HEK293 (cell line): ENCODE measurements at regions not wholly inside any gene's neighbourhood (a gene's known extent, or its start where the extent isn't known, plus 50 kb on each side); places are given as distances from the start of the nearest gene placed in this dataset.

Experiments
- CTCF ChIA-PET: fragments of 350-600 bp; formaldehyde crosslinking; extraction: SDS; loops from one replicate; lab custom pipeline; 2021; ENCODE audit warnings: antibody characterized with exemption; lab: Yijun Ruan, JAX
- POLR2A ChIA-PET: fragments of 300-600 bp; formaldehyde crosslinking; extraction: SDS; loops from one replicate; lab custom pipeline; 2020; ENCODE audit warnings: antibody characterized with exemption, inconsistent platforms; lab: Yijun Ruan, JAX
- H3K27ac ChIP-seq: fragments of 200-500 bp; sonication (Bioruptor generic); 2 replicates; pipeline ENCODE4 v1.5.1; 2014; ENCODE audit warnings: low read depth, low read length, control low read depth, inconsistent platforms; ENCODE audit errors: extremely low read depth
- H3K36me3 ChIP-seq, 2 experiments: fragments of 200-500 bp in 1 of 2; sonication (Bioruptor generic) in 1 of 2; 1 replicate in 1 of 2; 2 replicates in 1 of 2; pipeline ENCODE4 v1.5.1; 2014 to 2017; ENCODE audit warnings: inconsistent platforms in 2 of 2, low read length in 2 of 2; ENCODE audit not compliant: control insufficient read depth in 2 of 2, insufficient read depth in 1 of 2
- H3K4me1 ChIP-seq: fragments of 200-500 bp; sonication (Bioruptor generic); 2 replicates; pipeline ENCODE4 v1.5.1; 2014; ENCODE audit warnings: mild to moderate bottlenecking, low read length, inconsistent platforms; ENCODE audit not compliant: control insufficient read depth, insufficient read depth
- H3K4me3 ChIP-seq: 2 replicates; pipeline ENCODE4 v1.5.1; 2011; ENCODE audit warnings: low read depth, mild to moderate bottlenecking, control low read depth, low read length, moderate library complexity
- H3K9me3 ChIP-seq: fragments of 200-500 bp; sonication (Bioruptor generic); 2 replicates; pipeline ENCODE4 v1.5.1; 2014; ENCODE audit warnings: low read depth, low read length, inconsistent platforms; ENCODE audit not compliant: control insufficient read depth, insufficient read depth
- BCL11A ChIP-seq: fragments of 450-650 bp; formaldehyde crosslinking; IDR thresholded peaks from 2 replicates; pipeline ENCODE4 v1.5.1; 2016; ENCODE audit warnings: low read depth, missing biosample characterization, missing genetic modification characterization
- GLI4 ChIP-seq: fragments of 450-650 bp; formaldehyde crosslinking; IDR thresholded peaks from 2 replicates; pipeline ENCODE4 v1.5.1; 2016; ENCODE audit warnings: missing biosample characterization, missing genetic modification characterization
- KLF10 ChIP-seq: fragments of 450-650 bp; IDR thresholded peaks from 2 replicates; pipeline ENCODE4 v1.5.1; 2018; ENCODE audit warnings: missing biosample characterization, mild to moderate bottlenecking, missing genetic modification characterization
- OVOL3 ChIP-seq: fragments of 450-650 bp; formaldehyde crosslinking; IDR thresholded peaks from 2 replicates; pipeline ENCODE4 v1.5.1; 2016; ENCODE audit warnings: missing biosample characterization, missing genetic modification characterization
- WT1 ChIP-seq: fragments of 450-650 bp; formaldehyde crosslinking; IDR thresholded peaks from 2 replicates; pipeline ENCODE4 v1.5.1; 2016; ENCODE audit warnings: missing biosample characterization, missing genetic modification characterization
- ZBTB8A ChIP-seq: fragments of 450-650 bp; formaldehyde crosslinking; IDR thresholded peaks from 2 replicates; pipeline ENCODE4 v1.5.1; 2016; ENCODE audit warnings: missing biosample characterization, missing genetic modification characterization
- ZEB2 ChIP-seq: fragments of 450-650 bp; formaldehyde crosslinking; IDR thresholded peaks from 2 replicates; pipeline ENCODE4 v1.5.1; 2016; ENCODE audit warnings: missing biosample characterization, missing genetic modification characterization
- ZNF140 ChIP-seq: fragments of 450-650 bp; formaldehyde crosslinking; IDR thresholded peaks from 2 replicates; pipeline ENCODE4 v1.5.1; 2016; ENCODE audit warnings: missing biosample characterization, missing genetic modification characterization
- ZNF175 ChIP-seq: fragments of 450-650 bp; formaldehyde crosslinking; IDR thresholded peaks from 2 replicates; pipeline ENCODE4 v1.5.1; 2016; ENCODE audit warnings: missing biosample characterization, missing genetic modification characterization
- ZNF19 ChIP-seq: fragments of 450-650 bp; formaldehyde crosslinking; IDR thresholded peaks from 2 replicates; pipeline ENCODE4; 2016; ENCODE audit warnings: missing biosample characterization, missing genetic modification characterization, low read depth
- ZNF202 ChIP-seq: fragments of 450-650 bp; formaldehyde crosslinking; IDR thresholded peaks from 2 replicates; pipeline ENCODE4 v1.5.1; 2016; ENCODE audit warnings: missing biosample characterization, missing genetic modification characterization, borderline replicate concordance
- ZNF341 ChIP-seq: fragments of 450-650 bp; formaldehyde crosslinking; IDR thresholded peaks from 2 replicates; pipeline ENCODE4; 2016; ENCODE audit warnings: low read depth, missing biosample characterization, missing genetic modification characterization
- ZNF366 ChIP-seq: fragments of 450-650 bp; formaldehyde crosslinking; conservative IDR thresholded peaks from 2 replicates; pipeline ENCODE4 v1.5.1; 2016; ENCODE audit warnings: missing biosample characterization, missing genetic modification characterization
- ZNF416 ChIP-seq: fragments of 450-650 bp; formaldehyde crosslinking; IDR thresholded peaks from 2 replicates; pipeline ENCODE4 v1.5.1; 2016; ENCODE audit warnings: missing biosample characterization, missing genetic modification characterization
- ZNF423 ChIP-seq: fragments of 450-650 bp; formaldehyde crosslinking; IDR thresholded peaks from 2 replicates; pipeline ENCODE4 v1.5.1; 2016; ENCODE audit warnings: missing biosample characterization, missing genetic modification characterization
- ZNF530 ChIP-seq: fragments of 450-650 bp; formaldehyde crosslinking; IDR thresholded peaks from 2 replicates; pipeline ENCODE4 v1.5.1; 2016; ENCODE audit warnings: low read depth, missing biosample characterization, missing genetic modification characterization
- ZNF544 ChIP-seq: fragments of 450-650 bp; formaldehyde crosslinking; IDR thresholded peaks from 2 replicates; pipeline ENCODE4 v1.5.0; 2017; ENCODE audit warnings: missing biosample characterization, missing genetic modification characterization
- ZNF830 ChIP-seq: fragments of 450-650 bp; IDR thresholded peaks from 2 replicates; pipeline ENCODE4 v1.5.0; 2018; ENCODE audit warnings: missing biosample characterization, missing genetic modification characterization, low read depth, mild to moderate bottlenecking, moderate library complexity
- TF ChIP-seq, protein P1 (sequence below): fragments of 450-650 bp; formaldehyde crosslinking; IDR thresholded peaks from 2 replicates; pipeline ENCODE4 v1.5.1; 2016; ENCODE audit warnings: missing biosample characterization, missing genetic modification characterization
- TF ChIP-seq, protein P2 (sequence below): fragments of 450-650 bp; formaldehyde crosslinking; IDR thresholded peaks from 2 replicates; pipeline ENCODE4 v1.5.1; 2016; ENCODE audit warnings: missing biosample characterization, missing genetic modification characterization, borderline replicate concordance
- TF ChIP-seq, protein P3 (sequence below): fragments of 450-650 bp; formaldehyde crosslinking; IDR thresholded peaks from 2 replicates; pipeline ENCODE4 v1.5.1; 2016; ENCODE audit warnings: missing biosample characterization, missing genetic modification characterization
- TF ChIP-seq, protein P4 (sequence below): fragments of 450-650 bp; formaldehyde crosslinking; IDR thresholded peaks from 2 replicates; pipeline ENCODE4 v1.5.1; 2017; ENCODE audit warnings: missing biosample characterization, missing genetic modification characterization

DNA sequence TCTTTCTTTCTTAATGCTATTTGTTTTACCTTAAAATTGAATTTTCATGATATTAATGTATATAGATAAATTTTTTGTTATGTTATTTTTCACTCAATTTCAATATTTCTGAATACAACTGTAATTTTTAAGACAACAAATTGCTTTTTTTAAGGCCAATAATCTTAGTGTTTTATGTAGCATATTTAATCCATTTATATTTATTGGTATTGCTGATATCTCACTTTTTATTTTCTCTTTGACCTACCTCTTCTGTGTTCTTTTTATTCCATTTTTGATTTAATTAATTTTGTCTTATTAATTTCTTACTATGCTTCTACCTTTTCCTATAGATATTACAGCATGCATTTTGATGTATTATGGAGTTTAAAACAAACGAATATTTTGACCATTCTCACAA is 460.1 kb upstream of the AGA start (continued):
- TF ChIP-seq KLF10 (tag by site-specific recombination) (no peak), OVOL3 (tag by site-specific recombination) (no peak), ZNF175 (tag by site-specific recombination) (no peak)

DNA sequence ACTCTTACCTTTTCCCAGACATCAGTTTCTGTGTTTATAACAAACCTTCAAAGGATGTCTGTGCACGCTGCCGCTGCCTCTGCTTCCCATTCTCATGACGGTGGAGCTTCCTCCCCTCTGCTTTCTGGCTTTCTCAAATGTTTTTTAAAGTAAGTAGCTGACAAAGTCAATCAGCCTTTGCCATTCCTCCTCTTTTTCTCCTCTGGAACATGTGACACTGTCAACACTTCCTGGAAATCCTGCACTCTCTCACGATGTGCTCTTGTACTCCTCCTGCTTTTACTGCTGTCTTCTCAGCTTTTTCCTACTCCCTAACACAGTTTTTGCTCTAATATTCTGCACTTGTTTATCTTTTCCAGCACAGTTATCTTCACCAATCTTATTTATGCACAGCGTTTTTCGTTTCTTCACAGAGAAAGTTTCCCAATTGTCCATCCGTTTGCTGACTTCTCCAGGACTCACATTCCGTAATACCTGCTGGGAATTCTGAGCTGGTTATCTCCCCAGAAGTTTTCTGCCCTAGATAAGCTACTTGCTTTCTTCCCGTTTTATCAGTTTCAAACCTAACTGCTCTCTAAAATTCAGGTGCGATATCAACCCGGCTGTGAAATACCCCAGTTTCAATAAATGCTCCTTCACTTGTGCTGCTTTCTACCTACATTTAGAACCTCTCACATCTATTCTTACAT is 465.6 kb upstream of the AGA start:
- H3K4me1 ChIP-seq: no peaks in the 10 kb centered on the region
- CTCF ChIA-PET: no interaction called here
- H3K4me3 ChIP-seq: no peak overlapping the region
- TF ChIP-seq, protein P1, sequence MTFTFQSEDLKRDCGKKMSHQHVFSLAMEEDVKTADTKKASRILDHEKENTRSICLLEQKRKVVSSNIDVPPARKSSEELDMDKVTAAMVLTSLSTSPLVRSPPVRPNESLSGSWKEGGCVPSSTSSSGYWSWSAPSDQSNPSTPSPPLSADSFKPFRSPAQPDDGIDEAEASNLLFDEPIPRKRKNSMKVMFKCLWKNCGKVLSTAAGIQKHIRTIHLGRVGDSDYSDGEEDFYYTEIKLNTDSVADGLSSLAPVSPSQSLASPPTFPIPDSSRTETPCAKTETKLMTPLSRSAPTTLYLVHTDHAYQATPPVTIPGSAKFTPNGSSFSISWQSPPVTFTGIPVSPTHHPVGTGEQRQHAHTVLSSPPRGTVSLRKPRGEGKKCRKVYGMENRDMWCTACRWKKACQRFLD (tag by site-specific recombination): no peak
- TF ChIP-seq ZNF416 (tag by site-specific recombination): no peak
- TF ChIP-seq ZNF140: no peak
- no peak for TF ChIP-seq ZNF544 (tag by site-specific recombination)
- no peak for TF ChIP-seq ZEB2 (tag by site-specific recombination)
- TF ChIP-seq, protein P2, sequence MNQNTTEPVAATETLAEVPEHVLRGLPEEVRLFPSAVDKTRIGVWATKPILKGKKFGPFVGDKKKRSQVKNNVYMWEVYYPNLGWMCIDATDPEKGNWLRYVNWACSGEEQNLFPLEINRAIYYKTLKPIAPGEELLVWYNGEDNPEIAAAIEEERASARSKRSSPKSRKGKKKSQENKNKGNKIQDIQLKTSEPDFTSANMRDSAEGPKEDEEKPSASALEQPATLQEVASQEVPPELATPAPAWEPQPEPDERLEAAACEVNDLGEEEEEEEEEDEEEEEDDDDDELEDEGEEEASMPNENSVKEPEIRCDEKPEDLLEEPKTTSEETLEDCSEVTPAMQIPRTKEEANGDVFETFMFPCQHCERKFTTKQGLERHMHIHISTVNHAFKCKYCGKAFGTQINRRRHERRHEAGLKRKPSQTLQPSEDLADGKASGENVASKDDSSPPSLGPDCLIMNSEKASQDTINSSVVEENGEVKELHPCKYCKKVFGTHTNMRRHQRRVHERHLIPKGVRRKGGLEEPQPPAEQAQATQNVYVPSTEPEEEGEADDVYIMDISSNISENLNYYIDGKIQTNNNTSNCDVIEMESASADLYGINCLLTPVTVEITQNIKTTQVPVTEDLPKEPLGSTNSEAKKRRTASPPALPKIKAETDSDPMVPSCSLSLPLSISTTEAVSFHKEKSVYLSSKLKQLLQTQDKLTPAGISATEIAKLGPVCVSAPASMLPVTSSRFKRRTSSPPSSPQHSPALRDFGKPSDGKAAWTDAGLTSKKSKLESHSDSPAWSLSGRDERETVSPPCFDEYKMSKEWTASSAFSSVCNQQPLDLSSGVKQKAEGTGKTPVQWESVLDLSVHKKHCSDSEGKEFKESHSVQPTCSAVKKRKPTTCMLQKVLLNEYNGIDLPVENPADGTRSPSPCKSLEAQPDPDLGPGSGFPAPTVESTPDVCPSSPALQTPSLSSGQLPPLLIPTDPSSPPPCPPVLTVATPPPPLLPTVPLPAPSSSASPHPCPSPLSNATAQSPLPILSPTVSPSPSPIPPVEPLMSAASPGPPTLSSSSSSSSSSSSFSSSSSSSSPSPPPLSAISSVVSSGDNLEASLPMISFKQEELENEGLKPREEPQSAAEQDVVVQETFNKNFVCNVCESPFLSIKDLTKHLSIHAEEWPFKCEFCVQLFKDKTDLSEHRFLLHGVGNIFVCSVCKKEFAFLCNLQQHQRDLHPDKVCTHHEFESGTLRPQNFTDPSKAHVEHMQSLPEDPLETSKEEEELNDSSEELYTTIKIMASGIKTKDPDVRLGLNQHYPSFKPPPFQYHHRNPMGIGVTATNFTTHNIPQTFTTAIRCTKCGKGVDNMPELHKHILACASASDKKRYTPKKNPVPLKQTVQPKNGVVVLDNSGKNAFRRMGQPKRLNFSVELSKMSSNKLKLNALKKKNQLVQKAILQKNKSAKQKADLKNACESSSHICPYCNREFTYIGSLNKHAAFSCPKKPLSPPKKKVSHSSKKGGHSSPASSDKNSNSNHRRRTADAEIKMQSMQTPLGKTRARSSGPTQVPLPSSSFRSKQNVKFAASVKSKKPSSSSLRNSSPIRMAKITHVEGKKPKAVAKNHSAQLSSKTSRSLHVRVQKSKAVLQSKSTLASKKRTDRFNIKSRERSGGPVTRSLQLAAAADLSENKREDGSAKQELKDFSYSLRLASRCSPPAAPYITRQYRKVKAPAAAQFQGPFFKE (tag by site-specific recombination): no peak
- no peak for TF ChIP-seq ZNF530 (tag by site-specific recombination)
- TF ChIP-seq ZNF423: no peak
- TF ChIP-seq WT1 (tag by site-specific recombination): no peak
- TF ChIP-seq ZNF202: no peak
- TF ChIP-seq, protein P3, sequence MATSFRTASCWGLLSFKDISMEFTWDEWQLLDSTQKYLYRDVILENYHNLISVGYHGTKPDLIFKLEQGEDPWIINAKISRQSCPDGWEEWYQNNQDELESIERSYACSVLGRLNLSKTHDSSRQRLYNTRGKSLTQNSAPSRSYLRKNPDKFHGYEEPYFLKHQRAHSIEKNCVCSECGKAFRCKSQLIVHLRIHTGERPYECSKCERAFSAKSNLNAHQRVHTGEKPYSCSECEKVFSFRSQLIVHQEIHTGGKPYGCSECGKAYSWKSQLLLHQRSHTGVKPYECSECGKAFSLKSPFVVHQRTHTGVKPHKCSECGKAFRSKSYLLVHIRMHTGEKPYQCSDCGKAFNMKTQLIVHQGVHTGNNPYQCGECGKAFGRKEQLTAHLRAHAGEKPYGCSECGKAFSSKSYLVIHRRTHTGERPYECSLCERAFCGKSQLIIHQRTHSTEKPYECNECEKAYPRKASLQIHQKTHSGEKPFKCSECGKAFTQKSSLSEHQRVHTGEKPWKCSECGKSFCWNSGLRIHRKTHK: no peak
- TF ChIP-seq, protein P4, sequence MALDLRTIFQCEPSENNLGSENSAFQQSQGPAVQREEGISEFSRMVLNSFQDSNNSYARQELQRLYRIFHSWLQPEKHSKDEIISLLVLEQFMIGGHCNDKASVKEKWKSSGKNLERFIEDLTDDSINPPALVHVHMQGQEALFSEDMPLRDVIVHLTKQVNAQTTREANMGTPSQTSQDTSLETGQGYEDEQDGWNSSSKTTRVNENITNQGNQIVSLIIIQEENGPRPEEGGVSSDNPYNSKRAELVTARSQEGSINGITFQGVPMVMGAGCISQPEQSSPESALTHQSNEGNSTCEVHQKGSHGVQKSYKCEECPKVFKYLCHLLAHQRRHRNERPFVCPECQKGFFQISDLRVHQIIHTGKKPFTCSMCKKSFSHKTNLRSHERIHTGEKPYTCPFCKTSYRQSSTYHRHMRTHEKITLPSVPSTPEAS (tag by site-specific recombination): no peak
- no peak for TF ChIP-seq ZNF366 (tag by site-specific recombination)
- TF ChIP-seq BCL11A (tag by site-specific recombination): no peak
- no peak for TF ChIP-seq ZBTB8A
- no peak for TF ChIP-seq ZNF830 (tag by site-specific recombination)
- no peak for TF ChIP-seq ZNF19 (tag by site-specific recombination)
- no peak for TF ChIP-seq ZNF341 (tag by site-specific recombination)
- TF ChIP-seq GLI4 (tag by site-specific recombination): no peak
- H3K9me3 ChIP-seq: no peaks in the 10 kb centered on the region
- POLR2A ChIA-PET: no interaction called here
- no peak overlapping the region for H3K27ac ChIP-seq
- no peaks in the 10 kb centered on the region for H3K36me3 ChIP-seq
